H1 (cell line): ENCODE measurements at regions not wholly inside any gene's neighbourhood (a gene's known extent, or its start where the extent isn't known, plus 50 kb on each side); places are given as distances from the start of the nearest gene placed in this dataset.

Source experiments
- CTCF ChIA-PET: fragments of 300-600 bp; sonication (Branson Sonifier 250); formaldehyde crosslinking; loops from one replicate; lab custom pipeline; 2021; ENCODE audit not compliant: partially characterized antibody; lab: Charles Lee
- POLR2A ChIA-PET: fragments of 300-600 bp; sonication (Branson Sonifier 250); formaldehyde crosslinking; loops from one replicate; lab custom pipeline; 2021; ENCODE audit warnings: inconsistent platforms; ENCODE audit not compliant: partially characterized antibody; lab: Charles Lee
- DNase-seq, 2 experiments: peaks; one replicate each; pipeline versions ENCODE4 v3.0.0 to v3.0.0-alpha.2; 2010 to 2022; ENCODE audit warnings: low spot score in 2 of 2, low read depth in 1 of 2, mixed read lengths in 1 of 2
- FAIRE-seq: peaks from 2 replicates; lab custom pipeline; 2011; peaks lifted over from hg19 to GRCh38; lab: Jason Lieb, UNC
- H2AFZ ChIP-seq: 2 replicates; pipeline ENCODE4 v1.8.1; 2012; ENCODE audit warnings: low read length, inconsistent platforms
- H2AK5ac ChIP-seq: 2 replicates; pipeline ENCODE4 v1.6.1; 2013; ENCODE audit warnings: low read depth, low read length
- H2BK120ac ChIP-seq: replicated peaks from 2 replicates; pipeline ENCODE3; 2013; ENCODE audit warnings: low read depth, low read length, inconsistent platforms
- H2BK12ac ChIP-seq: 2 replicates; pipeline ENCODE4 v1.6.1; 2013; ENCODE audit warnings: low read depth, low read length
- H2BK15ac ChIP-seq: 2 replicates; pipeline ENCODE4 v1.6.1; 2013; ENCODE audit warnings: low read length
- H2BK20ac ChIP-seq: 2 replicates; pipeline ENCODE4 v1.6.1; 2013; ENCODE audit warnings: low read length
- H2BK5ac ChIP-seq: 2 replicates; pipeline ENCODE4 v1.6.1; 2013; ENCODE audit warnings: low read depth, low read length
- H3K14ac ChIP-seq: 2 replicates; pipeline ENCODE4 v1.6.1; 2013; ENCODE audit warnings: inconsistent platforms; ENCODE audit not compliant: insufficient read length
- H3K18ac ChIP-seq: 2 replicates; pipeline ENCODE4 v1.6.1; 2013; ENCODE audit warnings: low read length; ENCODE audit errors: extremely low read depth
- H3K23ac ChIP-seq: 2 replicates; pipeline ENCODE4 v1.6.1; 2013; ENCODE audit warnings: inconsistent platforms; ENCODE audit not compliant: insufficient read length
- H3K23me2 ChIP-seq: 2 replicates; pipeline ENCODE4 v1.6.1; 2013; ENCODE audit warnings: low read depth, low read length
- H3K27ac ChIP-seq: 2 replicates; pipeline ENCODE4 v1.6.1; 2011; ENCODE audit warnings: low read depth, low read length, inconsistent platforms
- H3K27me3 ChIP-seq, 4 experiments: replicated peaks in 1 of 4; 1 replicate in 1 of 4; 2 replicates in 3 of 4; pipeline versions ENCODE4 v1.6.1 to v1.8.1; 2011 to 2013; ENCODE audit warnings: low read length in 3 of 4, mild to moderate bottlenecking in 3 of 4, inconsistent platforms in 2 of 4, mixed read lengths in 2 of 4, moderate library complexity in 1 of 4; ENCODE audit not compliant: control insufficient read depth in 3 of 4, insufficient read depth in 3 of 4; ENCODE audit errors: extremely low read depth in 1 of 4
- H3K36me3 ChIP-seq, 4 experiments: 2 replicates each; pipeline versions ENCODE4 v1.6.1 to v1.8.1; 2011 to 2013; ENCODE audit warnings: mild to moderate bottlenecking in 4 of 4, low read length in 3 of 4, moderate library complexity in 2 of 4, control low read depth in 1 of 4, inconsistent platforms in 1 of 4; ENCODE audit not compliant: insufficient read depth in 4 of 4, control insufficient read depth in 2 of 4
- H3K4ac ChIP-seq: replicated peaks from 2 replicates; pipeline ENCODE3; 2013; ENCODE audit warnings: low read length, low read depth, mixed read lengths, inconsistent platforms; ENCODE audit not compliant: insufficient read length
- H3K4me1 ChIP-seq, 4 experiments: replicated peaks in 1 of 4; 1 replicate in 1 of 4; 2 replicates in 3 of 4; pipeline versions ENCODE4 v1.6.1 to v1.8.1; 2011 to 2013; ENCODE audit warnings: low read length in 3 of 4, inconsistent platforms in 2 of 4, mixed read lengths in 1 of 4; ENCODE audit not compliant: insufficient read depth in 4 of 4, control insufficient read depth in 3 of 4
- H3K4me2 ChIP-seq, 2 experiments: 2 replicates each; pipeline versions ENCODE4 v1.6.1 to v1.8.1; 2011 to 2013; ENCODE audit warnings: low read depth in 2 of 2, low read length in 2 of 2, control low read depth in 1 of 2, inconsistent platforms in 1 of 2, mild to moderate bottlenecking in 1 of 2; ENCODE audit not compliant: insufficient read depth in 1 of 2
- H3K4me3 ChIP-seq, 4 experiments: fragments of 200-600, 300-600 bp in 1 of 4; sonication (generic), shearing (Covaris generic), sonication (Bioruptor Twin) in 1 of 4; 2 replicates each; pipeline versions ENCODE4 v1.5.1 to v1.8.1; 2011 to 2016; ENCODE audit warnings: low read length in 4 of 4, low read depth in 3 of 4, control low read depth in 2 of 4, inconsistent platforms in 2 of 4, mild to moderate bottlenecking in 2 of 4, mixed read lengths in 1 of 4, moderate library complexity in 1 of 4; ENCODE audit not compliant: insufficient read depth in 2 of 4; ENCODE audit errors: extremely low read depth in 1 of 4
- H3K56ac ChIP-seq: replicated peaks from 2 replicates; pipeline ENCODE3; 2013; ENCODE audit warnings: low read depth, mild to moderate bottlenecking, mixed read lengths, low read length, inconsistent platforms; ENCODE audit not compliant: insufficient read length
- H3K79me1 ChIP-seq: 2 replicates; pipeline ENCODE4 v1.6.1; 2013; ENCODE audit warnings: low read depth, low read length, control low read depth
- H3K79me2 ChIP-seq, 2 experiments: 2 replicates each; pipeline versions ENCODE4 v1.6.1 to v1.8.1; 2012 to 2013; ENCODE audit warnings: low read length in 2 of 2, mild to moderate bottlenecking in 2 of 2, inconsistent platforms in 1 of 2; ENCODE audit not compliant: insufficient read depth in 2 of 2, control insufficient read depth in 1 of 2
- H3K9ac ChIP-seq, 4 experiments: replicated peaks in 1 of 4; 1 replicate in 1 of 4; 2 replicates in 3 of 4; pipeline versions ENCODE4 v1.6.1 to v1.8.1; 2011 to 2013; ENCODE audit warnings: low read depth in 3 of 4, low read length in 3 of 4, control low read depth in 2 of 4, mild to moderate bottlenecking in 2 of 4, moderate library complexity in 2 of 4, inconsistent platforms in 1 of 4; ENCODE audit errors: extremely low read depth in 1 of 4
- H3K9me3 ChIP-seq, 2 experiments: 2 replicates each; pipeline versions ENCODE4 v1.6.1 to v1.8.1; 2012 to 2013; ENCODE audit warnings: mild to moderate bottlenecking in 2 of 2, moderate library complexity in 2 of 2, control low read depth in 1 of 2, inconsistent platforms in 1 of 2, low read depth in 1 of 2, low read length in 1 of 2, mixed read lengths in 1 of 2; ENCODE audit not compliant: insufficient read depth in 2 of 2
- H4K20me1 ChIP-seq, 2 experiments: replicated peaks in 1 of 2; 2 replicates each; pipeline versions ENCODE3 to v1.8.1; 2011 to 2013; ENCODE audit warnings: inconsistent platforms in 2 of 2, low read length in 2 of 2, mild to moderate bottlenecking in 1 of 2; ENCODE audit not compliant: insufficient read depth in 2 of 2, control insufficient read depth in 1 of 2
- H4K5ac ChIP-seq: 2 replicates; pipeline ENCODE4 v1.6.1; 2013; ENCODE audit warnings: low read length, low read depth, mixed read lengths, inconsistent platforms; ENCODE audit not compliant: insufficient read length
- H4K8ac ChIP-seq: 2 replicates; pipeline ENCODE4 v1.8.0; 2013; ENCODE audit warnings: mild to moderate bottlenecking, moderate library complexity, low read length, inconsistent platforms; ENCODE audit not compliant: insufficient read depth; ENCODE audit errors: extremely low read depth
- H4K91ac ChIP-seq: replicated peaks from 2 replicates; pipeline ENCODE3; 2013; ENCODE audit warnings: low read length, mixed read lengths, inconsistent platforms; ENCODE audit not compliant: insufficient read length
- BACH1 ChIP-seq: IDR thresholded peaks from 2 replicates; pipeline ENCODE4 v1.6.1; 2012; ENCODE audit warnings: low read length, improper control_type of control experiment
- E2F6 ChIP-seq: IDR thresholded peaks from 2 replicates; pipeline ENCODE4 v1.6.1; 2012; ENCODE audit warnings: inconsistent platforms
- EGR1 ChIP-seq: IDR thresholded peaks from 2 replicates; pipeline ENCODE4 v1.6.1; 2011; ENCODE audit warnings: low read depth, low read length, borderline replicate concordance
- EP300 ChIP-seq, 2 experiments: IDR thresholded peaks; 1 replicate in 1 of 2; 2 replicates in 1 of 2; pipeline ENCODE4 v1.6.1; 2011 to 2012; ENCODE audit warnings: low read depth in 2 of 2, low read length in 2 of 2, mild to moderate bottlenecking in 2 of 2, borderline replicate concordance in 1 of 2, inconsistent platforms in 1 of 2, moderate library complexity in 1 of 2
- JUN ChIP-seq: IDR thresholded peaks from 2 replicates; pipeline ENCODE4 v1.6.1; 2011; ENCODE audit warnings: low read depth, mild to moderate bottlenecking, improper control_type of control experiment, low read length
- MAFK ChIP-seq: IDR thresholded peaks from 2 replicates; pipeline ENCODE4 v1.6.1; 2012; ENCODE audit warnings: low read depth, mild to moderate bottlenecking, improper control_type of control experiment, low read length
- RAD21 ChIP-seq, 2 experiments: IDR thresholded peaks in 1 of 2; conservative IDR thresholded peaks in 1 of 2; 2 replicates each; pipeline ENCODE4 v1.6.1; 2011; ENCODE audit warnings: low read depth in 2 of 2, low read length in 2 of 2, improper control_type of control experiment in 1 of 2, inconsistent platforms in 1 of 2, mild to moderate bottlenecking in 1 of 2, moderate library complexity in 1 of 2
- SP2 ChIP-seq: IDR thresholded peaks from 2 replicates; pipeline ENCODE4 v1.6.1; 2012; ENCODE audit warnings: mild to moderate bottlenecking, low read length, inconsistent platforms
- SUZ12 ChIP-seq: fragments of 200-600 bp; sonication (generic); IDR thresholded peaks from 2 replicates; pipeline ENCODE4 v1.6.1; 2012; ENCODE audit warnings: mild to moderate bottlenecking, inconsistent platforms, low read length, moderate library complexity, mixed read lengths
- TEAD4 ChIP-seq: IDR thresholded peaks from 2 replicates; pipeline ENCODE4 v1.6.1; 2012; ENCODE audit warnings: low read depth, low read length, inconsistent platforms, mixed read lengths
- YY1 ChIP-seq: IDR thresholded peaks from 2 replicates; pipeline ENCODE4 v1.6.1; 2011; ENCODE audit warnings: low read depth, mild to moderate bottlenecking, low read length
- ZNF274 ChIP-seq: IDR thresholded peaks from 2 replicates; pipeline ENCODE4 v1.7.0; 2012; ENCODE audit warnings: low read length, borderline replicate concordance; ENCODE audit errors: extremely low read depth
- WGBS, 2 experiments: shearing (Covaris generic) in 1 of 2; methylation state at CpG; one replicate each; pipeline versions ENCODE4 v1.1.6 to v1.1.7; 2013 to 2015; ENCODE audit warnings: low lambda C conversion rate in 2 of 2, mixed read lengths in 2 of 2, inconsistent platforms in 1 of 2, low coverage in 1 of 2, missing lambda C conversion rate in 1 of 2; ENCODE audit not compliant: insufficient replicate concordance in 2 of 2, insufficient coverage in 1 of 2, insufficient read length in 1 of 2; ENCODE audit errors: extremely low coverage in 1 of 2, missing lambda C conversion rate in 1 of 2; 5-methylcytosine and 5-hydroxymethylcytosine counted together
- TF ChIP-seq, protein P1 (sequence below): IDR thresholded peaks from 2 replicates; pipeline ENCODE4 v1.6.1; 2011; ENCODE audit warnings: low read depth, mild to moderate bottlenecking, low read length; ENCODE audit not compliant: insufficient read depth

- DNase-seq (no peak), FAIRE-seq (no peak)
- Histone ChIP-seq H2BK15ac (no peak overlapping the region), H2AK5ac (no peak overlapping the region), H4K91ac (no peak overlapping the region), H3K79me2 (no peaks in the 10 kb centered on the region), H2BK120ac (no peak overlapping the region), H2AFZ (no peak overlapping the region), H4K8ac (no peak overlapping the region), H2BK12ac (no peak overlapping the region), H3K56ac (no peak overlapping the region), H4K20me1 (no peaks in the 10 kb centered on the region), H3K23ac (no peak overlapping the region), H3K4me2 (no peak overlapping the region), H3K4ac (no peak overlapping the region), H2BK20ac (no peak overlapping the region), H3K36me3 (no peaks in the 10 kb centered on the region), H3K27me3 (no peaks in the 10 kb centered on the region), H3K4me3 (no peak overlapping the region), H3K9me3 (no peaks in the 10 kb centered on the region), H3K4me1 (0 out of 7 replicates have a peak, but pooled peaks cover 0 to 3% (median 2%) of the 10 kb centered on the region in 4 experiments), H3K79me1 (no peaks in the 10 kb centered on the region), H2BK5ac (no peak overlapping the region), H3K14ac (no peak overlapping the region), H4K5ac (no peak overlapping the region), H3K9ac (no peak overlapping the region), H3K27ac (no peak overlapping the region), H3K18ac (no peak overlapping the region), H3K23me2 (no peaks in the 10 kb centered on the region; the same call in 1 of the 2 replicates)
- WGBS, 2 experiments, result 71% methylated on average over 1 of the region's 2 CpGs; no CpG with 5 or more reads in 1 of the 2 experiments
- ChIA-PET CTCF (interaction anchor here (0.7 to 1.6 kb wide), 6 partner anchors 9 to 280 kb away, joined by 3 to 4 read pairs (median 3); partner anchors contain the start of gene EFNB1), POLR2A (interaction anchor here (0.8 kb wide), 1 partner anchor 114 kb away, joined by 3 read pairs; the partner anchor contains the start of gene EFNB1)
- TF ChIP-seq SP2, result no peak
- no peak for TF ChIP-seq EGR1
- no peak for TF ChIP-seq JUN
- no peak for TF ChIP-seq BACH1
- no peak for TF ChIP-seq ZNF274
- TF ChIP-seq TEAD4, result no peak
- TF ChIP-seq E2F6, result no peak
- TF ChIP-seq MAFK, result no peak
- no peak for TF ChIP-seq YY1
- TF ChIP-seq, protein P1, sequence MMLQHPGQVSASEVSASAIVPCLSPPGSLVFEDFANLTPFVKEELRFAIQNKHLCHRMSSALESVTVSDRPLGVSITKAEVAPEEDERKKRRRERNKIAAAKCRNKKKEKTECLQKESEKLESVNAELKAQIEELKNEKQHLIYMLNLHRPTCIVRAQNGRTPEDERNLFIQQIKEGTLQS, result no peak
- TF ChIP-seq EP300 (IDR thresholded peaks at IDR 0.05; ENCODE audit: borderline replicate concordance in 1 of 2, low read depth in 2 of 2, low read length in 2 of 2), result no peak
- TF ChIP-seq SUZ12, result no peak
- no peak for TF ChIP-seq RAD21 (IDR thresholded peaks at IDR 0.05 in 1 of 2, conservative IDR thresholded peaks at IDR 0.05 in 1 of 2; ENCODE audit: low read depth in 2 of 2, low read length in 2 of 2)
Measured at GRCh38 chrX:68942840-68943239, 114.0 kb downstream of the EFNB1 start.
